ENCODE measurements at regions not wholly inside any gene's neighbourhood (a gene's known extent, or its start where the extent isn't known, plus 50 kb on each side); places are given as distances from the start of the nearest gene placed in this dataset.

- H3K36me3 ChIP-seq (ENCODE audit: control insufficient read depth, insufficient read depth, low read length): no peaks in the 10 kb centered on the region
- DNase-seq (ENCODE audit: extremely low read depth, insufficient read length): no peak
- TF ChIP-seq, protein P1, sequence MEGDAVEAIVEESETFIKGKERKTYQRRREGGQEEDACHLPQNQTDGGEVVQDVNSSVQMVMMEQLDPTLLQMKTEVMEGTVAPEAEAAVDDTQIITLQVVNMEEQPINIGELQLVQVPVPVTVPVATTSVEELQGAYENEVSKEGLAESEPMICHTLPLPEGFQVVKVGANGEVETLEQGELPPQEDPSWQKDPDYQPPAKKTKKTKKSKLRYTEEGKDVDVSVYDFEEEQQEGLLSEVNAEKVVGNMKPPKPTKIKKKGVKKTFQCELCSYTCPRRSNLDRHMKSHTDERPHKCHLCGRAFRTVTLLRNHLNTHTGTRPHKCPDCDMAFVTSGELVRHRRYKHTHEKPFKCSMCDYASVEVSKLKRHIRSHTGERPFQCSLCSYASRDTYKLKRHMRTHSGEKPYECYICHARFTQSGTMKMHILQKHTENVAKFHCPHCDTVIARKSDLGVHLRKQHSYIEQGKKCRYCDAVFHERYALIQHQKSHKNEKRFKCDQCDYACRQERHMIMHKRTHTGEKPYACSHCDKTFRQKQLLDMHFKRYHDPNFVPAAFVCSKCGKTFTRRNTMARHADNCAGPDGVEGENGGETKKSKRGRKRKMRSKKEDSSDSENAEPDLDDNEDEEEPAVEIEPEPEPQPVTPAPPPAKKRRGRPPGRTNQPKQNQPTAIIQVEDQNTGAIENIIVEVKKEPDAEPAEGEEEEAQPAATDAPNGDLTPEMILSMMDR (IDR thresholded peaks at IDR 0.05; ENCODE audit: insufficient read depth, low read length, poor library complexity, severe bottlenecking): no peak
- H3K27me3 ChIP-seq (replicated peaks; ENCODE audit: control insufficient read depth, insufficient read depth, low read length): no peaks in the 10 kb centered on the region
- H3K4me3 ChIP-seq (replicated peaks; ENCODE audit: low read depth, low read length): no peak overlapping the region
These were observed 201.0 kb downstream of the BTG1 start for GRCh38 chr12:91944637-91945036.

DNA sequence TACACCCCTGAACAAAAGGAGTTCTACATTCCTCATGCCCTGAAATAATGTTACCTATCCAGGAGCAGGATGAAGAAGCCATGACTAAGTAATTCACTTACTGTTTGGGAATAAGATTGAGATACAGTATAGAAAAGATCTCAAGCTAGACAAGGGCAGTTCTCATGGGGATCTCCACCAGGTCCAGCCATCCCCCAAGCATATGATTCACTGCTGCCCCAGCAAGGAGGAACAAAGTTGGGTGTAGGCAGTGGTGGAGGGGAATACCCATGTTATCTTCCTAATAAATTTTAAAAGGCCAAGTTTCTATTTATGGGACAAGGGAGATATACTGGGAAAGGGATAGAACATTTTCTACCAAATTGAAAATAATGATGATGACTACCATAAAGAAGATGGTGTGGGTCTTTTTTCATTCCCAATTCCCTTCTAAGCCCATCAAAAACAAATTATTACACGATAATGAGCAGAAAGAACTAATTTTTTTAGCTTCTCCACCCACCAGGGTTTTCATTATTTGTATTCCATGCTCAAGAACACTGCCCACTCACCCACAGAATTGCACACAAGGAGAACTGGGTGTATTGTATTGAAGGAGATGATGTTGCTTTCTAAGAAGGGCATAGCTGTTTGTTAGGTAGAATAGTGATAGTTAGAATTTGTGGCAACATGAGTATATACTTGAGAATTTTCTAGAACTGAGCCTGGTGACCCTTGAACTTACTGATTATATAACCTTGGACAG, 204.6 kb downstream of the BTG1 start:
- TF ChIP-seq, protein P1 (IDR thresholded peaks at IDR 0.05; ENCODE audit: insufficient read depth, low read length, poor library complexity, severe bottlenecking): no peak
- DNase-seq (ENCODE audit: extremely low read depth, insufficient read length): no peak
- H3K36me3 ChIP-seq (ENCODE audit: control insufficient read depth, insufficient read depth, low read length): no peaks in the 10 kb centered on the region
- no peaks in the 10 kb centered on the region for H3K27me3 ChIP-seq (replicated peaks; ENCODE audit: control insufficient read depth, insufficient read depth, low read length)
- no peak overlapping the region for H3K4me3 ChIP-seq (replicated peaks; ENCODE audit: low read depth, low read length)

GRCh38 chr12:91940322-91940721, 205.3 kb downstream of the BTG1 start:
- no peak for DNase-seq (ENCODE audit: extremely low read depth, insufficient read length)
- TF ChIP-seq, protein P1 (IDR thresholded peaks at IDR 0.05; ENCODE audit: insufficient read depth, low read length, poor library complexity, severe bottlenecking): no peak
- H3K4me3 ChIP-seq (replicated peaks; ENCODE audit: low read depth, low read length): no peak overlapping the region
- no peaks in the 10 kb centered on the region for H3K27me3 ChIP-seq (replicated peaks; ENCODE audit: control insufficient read depth, insufficient read depth, low read length)
- H3K36me3 ChIP-seq (ENCODE audit: control insufficient read depth, insufficient read depth, low read length): no peaks in the 10 kb centered on the region

DNA sequence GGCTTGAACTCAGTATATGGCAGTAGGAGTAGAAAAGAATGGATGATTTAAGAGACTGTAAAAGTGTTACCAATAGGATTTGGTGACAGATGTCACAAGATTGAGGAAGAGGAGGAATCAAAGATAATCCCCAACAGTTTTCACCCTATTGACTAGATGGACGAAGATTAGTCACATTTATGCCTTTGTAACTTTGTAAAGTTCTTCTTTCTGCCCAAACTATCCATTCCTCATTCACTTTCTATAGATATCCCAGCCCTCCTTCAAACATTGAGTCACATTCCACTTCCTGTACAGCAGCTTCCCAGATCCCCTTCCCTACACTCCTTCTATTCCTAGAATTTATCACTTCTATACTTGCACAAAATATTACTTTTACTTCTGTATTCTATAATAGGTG, 207.9 kb downstream of the BTG1 start:
- TF ChIP-seq, protein P1 (IDR thresholded peaks at IDR 0.05; ENCODE audit: insufficient read depth, low read length, poor library complexity, severe bottlenecking): no peak
- no peaks in the 10 kb centered on the region for H3K36me3 ChIP-seq (ENCODE audit: control insufficient read depth, insufficient read depth, low read length)
- H3K4me3 ChIP-seq (replicated peaks; ENCODE audit: low read depth, low read length): no peak overlapping the region
- DNase-seq (ENCODE audit: extremely low read depth, insufficient read length): no peak
- no peaks in the 10 kb centered on the region for H3K27me3 ChIP-seq (replicated peaks; ENCODE audit: control insufficient read depth, insufficient read depth, low read length)

DNA sequence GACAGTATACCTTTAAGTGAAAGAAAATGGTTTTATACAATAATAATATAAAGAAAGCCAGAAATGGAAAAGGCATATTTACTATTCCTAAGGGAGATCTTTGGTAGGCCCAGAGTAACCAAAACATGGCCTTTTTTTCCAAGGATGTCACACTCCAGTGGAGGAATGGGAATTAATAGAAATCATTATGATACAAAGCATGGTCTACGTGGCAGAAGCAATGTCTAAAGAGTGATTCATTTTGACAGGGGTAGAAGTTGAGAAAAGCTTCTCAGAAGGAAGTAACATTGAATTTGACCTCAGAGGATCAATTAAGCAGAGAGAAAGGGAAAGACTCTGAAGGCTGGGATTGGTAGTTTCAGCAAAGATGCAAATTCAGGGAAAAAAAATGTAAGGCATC, 208.6 kb downstream of the BTG1 start:
- no peaks in the 10 kb centered on the region for H3K27me3 ChIP-seq (replicated peaks; ENCODE audit: control insufficient read depth, insufficient read depth, low read length)
- no peak overlapping the region for H3K4me3 ChIP-seq (replicated peaks; ENCODE audit: low read depth, low read length)
- DNase-seq (ENCODE audit: extremely low read depth, insufficient read length): no peak
- TF ChIP-seq, protein P1 (IDR thresholded peaks at IDR 0.05; ENCODE audit: insufficient read depth, low read length, poor library complexity, severe bottlenecking): no peak
- H3K36me3 ChIP-seq (ENCODE audit: control insufficient read depth, insufficient read depth, low read length): no peaks in the 10 kb centered on the region

GRCh38 chr12:91935296-91935695, 210.3 kb downstream of the BTG1 start:
- no peak for DNase-seq (ENCODE audit: extremely low read depth, insufficient read length)
- no peaks in the 10 kb centered on the region for H3K27me3 ChIP-seq (replicated peaks; ENCODE audit: control insufficient read depth, insufficient read depth, low read length)
- no peaks in the 10 kb centered on the region for H3K36me3 ChIP-seq (ENCODE audit: control insufficient read depth, insufficient read depth, low read length)
- H3K4me3 ChIP-seq (replicated peaks; ENCODE audit: low read depth, low read length): no peak overlapping the region
- TF ChIP-seq, protein P1 (IDR thresholded peaks at IDR 0.05; ENCODE audit: insufficient read depth, low read length, poor library complexity, severe bottlenecking): no peak

All from GM06990 (cell line).